Hepatocyte (in vitro differentiated cells): ENCODE measurements at regions not wholly inside any gene's neighbourhood (a gene's known extent, or its start where the extent isn't known, plus 50 kb on each side); places are given as distances from the start of the nearest gene placed in this dataset.

Source experiments
- EZH2phosphoT487 ChIP-seq: fragments of 200-600 bp; sonication (generic); IDR thresholded peaks from one replicate; pipeline ENCODE4 v1.6.1; 2018; ENCODE audit warnings: antibody characterized with exemption, mild to moderate bottlenecking, low read depth, moderate library complexity; ENCODE audit not compliant: unreplicated experiment, severe bottlenecking
- TF ChIP-seq, protein P1 (sequence below): fragments of 200-600 bp; sonication (generic); IDR thresholded peaks from 2 replicates; pipeline ENCODE4 v1.5.1; 2016; ENCODE audit warnings: antibody characterized with exemption, mild to moderate bottlenecking; ENCODE audit not compliant: poor library complexity

DNA sequence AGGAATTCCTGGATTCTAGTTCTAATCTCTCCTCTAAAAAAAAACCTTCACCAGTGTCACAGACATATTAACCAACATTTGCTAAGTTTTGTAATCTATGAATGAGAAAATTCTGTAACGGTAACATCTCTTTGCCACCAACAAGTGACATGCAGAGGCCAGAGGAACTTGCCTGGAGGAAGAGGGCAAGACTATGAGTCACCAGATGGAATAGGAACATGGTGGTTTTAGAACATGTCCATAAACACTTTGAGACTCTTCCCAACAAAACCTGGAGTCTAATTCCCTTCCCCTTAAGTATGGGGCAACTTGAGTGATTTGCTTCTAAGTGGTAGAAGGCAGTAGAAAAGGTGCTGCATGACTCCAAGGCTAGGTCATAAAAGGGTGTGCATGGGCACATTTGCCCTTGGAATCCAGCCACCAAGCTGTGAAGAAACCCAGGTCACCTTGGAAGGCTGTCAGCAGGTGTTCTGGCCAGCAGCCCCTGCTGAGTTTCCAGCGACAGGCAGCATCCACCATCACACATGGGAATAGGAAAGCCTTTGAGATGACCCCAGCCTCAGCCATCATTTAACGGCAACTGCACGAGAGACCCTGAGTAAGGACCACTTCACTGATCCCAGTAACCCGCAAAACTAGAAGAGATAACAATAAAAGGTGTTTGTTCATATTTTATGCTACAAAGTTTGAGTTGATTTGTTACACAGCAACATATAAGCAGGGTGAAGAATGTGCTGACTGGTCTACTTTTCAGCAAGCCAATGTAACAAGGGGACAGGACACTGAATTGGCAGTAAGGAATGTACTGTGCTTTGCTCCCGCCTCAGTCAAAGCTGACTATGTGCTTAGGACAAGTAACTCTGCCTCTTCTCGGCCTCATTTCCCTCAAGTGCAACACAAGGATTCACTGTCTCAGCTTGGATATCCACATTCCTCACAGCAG, 90.6 kb downstream of the SKA1 start:
- TF ChIP-seq, protein P1, sequence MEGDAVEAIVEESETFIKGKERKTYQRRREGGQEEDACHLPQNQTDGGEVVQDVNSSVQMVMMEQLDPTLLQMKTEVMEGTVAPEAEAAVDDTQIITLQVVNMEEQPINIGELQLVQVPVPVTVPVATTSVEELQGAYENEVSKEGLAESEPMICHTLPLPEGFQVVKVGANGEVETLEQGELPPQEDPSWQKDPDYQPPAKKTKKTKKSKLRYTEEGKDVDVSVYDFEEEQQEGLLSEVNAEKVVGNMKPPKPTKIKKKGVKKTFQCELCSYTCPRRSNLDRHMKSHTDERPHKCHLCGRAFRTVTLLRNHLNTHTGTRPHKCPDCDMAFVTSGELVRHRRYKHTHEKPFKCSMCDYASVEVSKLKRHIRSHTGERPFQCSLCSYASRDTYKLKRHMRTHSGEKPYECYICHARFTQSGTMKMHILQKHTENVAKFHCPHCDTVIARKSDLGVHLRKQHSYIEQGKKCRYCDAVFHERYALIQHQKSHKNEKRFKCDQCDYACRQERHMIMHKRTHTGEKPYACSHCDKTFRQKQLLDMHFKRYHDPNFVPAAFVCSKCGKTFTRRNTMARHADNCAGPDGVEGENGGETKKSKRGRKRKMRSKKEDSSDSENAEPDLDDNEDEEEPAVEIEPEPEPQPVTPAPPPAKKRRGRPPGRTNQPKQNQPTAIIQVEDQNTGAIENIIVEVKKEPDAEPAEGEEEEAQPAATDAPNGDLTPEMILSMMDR, result no peak
- TF ChIP-seq EZH2phosphoT487, result no peak
